Kidney (tissue), 13 donors: ENCODE measurements at regions not wholly inside any gene's neighbourhood (a gene's known extent, or its start where the extent isn't known, plus 50 kb on each side); places are given as distances from the start of the nearest gene placed in this dataset.
"Not testable (repeated sequence)": the region's sequence is repeated elsewhere in the genome, so short reads cannot be mapped to it uniquely, and the experiment has no call there.

Experiments
- DNase-seq, 5 donors: peaks; one replicate each; pipeline ENCODE4 v3.0.0-alpha.2; 2013 to 2020
- FAIRE-seq: peaks from 2 replicates; lab custom pipeline; 2012; peaks lifted over from hg19 to GRCh38; lab: Jason Lieb, UNC
- H3K27ac ChIP-seq, 2 donors: one replicate each; pipeline ENCODE4 v1.7.0; 2013; ENCODE audit warnings: low read depth in 2 of 2, low read length in 2 of 2, inconsistent platforms in 1 of 2
- H3K27me3 ChIP-seq: one replicate; pipeline ENCODE4 v1.7.1; 2013; ENCODE audit warnings: low read length, inconsistent platforms; ENCODE audit not compliant: control insufficient read depth, insufficient read depth
- H3K36me3 ChIP-seq, 3 donors: one replicate each; pipeline versions ENCODE4 v1.7.0 to v1.7.1; 2013; ENCODE audit warnings: low read length in 3 of 3, control low read depth in 1 of 3, inconsistent platforms in 1 of 3; ENCODE audit not compliant: insufficient read depth in 3 of 3, control insufficient read depth in 2 of 3
- H3K4me1 ChIP-seq, 3 donors: one replicate each; pipeline versions ENCODE4 v1.7.0 to v1.7.1; 2013; ENCODE audit warnings: low read length in 3 of 3, inconsistent platforms in 1 of 3, low read depth in 1 of 3; ENCODE audit not compliant: control insufficient read depth in 2 of 3, insufficient read depth in 2 of 3
- H3K4me3 ChIP-seq, 3 donors: one replicate each; pipeline versions ENCODE4 v1.7.0 to v1.8.1; 2013; ENCODE audit warnings: low read length in 3 of 3, control low read depth in 1 of 3, inconsistent platforms in 1 of 3
- H3K9ac ChIP-seq, 3 donors: one replicate each; pipeline versions ENCODE4 v1.7.0 to v1.7.1; 2013; ENCODE audit warnings: low read length in 3 of 3, control low read depth in 1 of 3, inconsistent platforms in 1 of 3
- H3K9me3 ChIP-seq, 3 donors: one replicate each; pipeline versions ENCODE4 v1.7.0 to v1.7.1; 2013; ENCODE audit warnings: low read length in 3 of 3, control low read depth in 1 of 3, inconsistent platforms in 1 of 3; ENCODE audit not compliant: control insufficient read depth in 2 of 3, insufficient read depth in 1 of 3
- intact Hi-C: fragments of 100-400 bp; cut with DNase I; formaldehyde crosslinking; loops from one replicate; pipeline ENCODE4 v1.11.1; 2022
- TF ChIP-seq, protein P1 (sequence below): IDR thresholded peaks from 3 replicates; pipeline ENCODE4 v1.5.1; 2012; ENCODE audit warnings: mild to moderate bottlenecking, moderate library complexity, borderline replicate concordance; ENCODE audit not compliant: insufficient read depth; ENCODE audit errors: extremely low read depth
- donor health status: control.
- donor health status: control.
- donor health status: control.
- donor health status: control.
- donor health status: control.
- donor health status: DM: yes; HTN: yes; CAD: no.
- donor health status: Normal renal cell carcinoma (clear cell type).

DNA sequence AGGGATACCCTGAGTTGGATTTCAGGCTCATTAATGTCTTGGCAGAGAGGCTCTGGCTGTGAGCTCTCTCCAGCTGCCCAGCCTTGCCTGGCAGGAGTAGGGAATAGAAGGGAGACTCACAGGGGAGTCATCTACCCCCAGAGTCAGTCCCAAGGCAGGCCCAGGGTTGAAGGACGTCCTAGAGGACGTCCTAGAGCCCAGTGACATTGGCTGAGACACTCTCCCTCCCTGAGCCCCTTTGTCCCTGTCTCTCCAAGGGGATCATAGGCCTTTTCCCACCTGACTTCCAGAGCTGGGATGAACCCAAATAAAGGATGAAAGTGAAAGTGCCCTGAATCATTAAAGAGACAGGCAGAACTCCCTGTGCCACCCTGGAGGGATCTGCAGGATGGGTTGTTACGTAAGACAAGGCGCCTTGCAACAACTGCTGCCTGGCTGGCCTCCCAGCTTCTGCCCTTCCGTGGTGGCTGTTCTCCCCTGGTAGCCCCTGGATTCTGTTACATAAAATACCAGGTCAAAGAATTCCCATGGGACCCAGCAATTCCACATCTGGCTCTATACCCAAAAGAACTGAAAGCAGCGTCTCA, 53.6 kb upstream of the SIRPA start:
- TF ChIP-seq, protein P1, sequence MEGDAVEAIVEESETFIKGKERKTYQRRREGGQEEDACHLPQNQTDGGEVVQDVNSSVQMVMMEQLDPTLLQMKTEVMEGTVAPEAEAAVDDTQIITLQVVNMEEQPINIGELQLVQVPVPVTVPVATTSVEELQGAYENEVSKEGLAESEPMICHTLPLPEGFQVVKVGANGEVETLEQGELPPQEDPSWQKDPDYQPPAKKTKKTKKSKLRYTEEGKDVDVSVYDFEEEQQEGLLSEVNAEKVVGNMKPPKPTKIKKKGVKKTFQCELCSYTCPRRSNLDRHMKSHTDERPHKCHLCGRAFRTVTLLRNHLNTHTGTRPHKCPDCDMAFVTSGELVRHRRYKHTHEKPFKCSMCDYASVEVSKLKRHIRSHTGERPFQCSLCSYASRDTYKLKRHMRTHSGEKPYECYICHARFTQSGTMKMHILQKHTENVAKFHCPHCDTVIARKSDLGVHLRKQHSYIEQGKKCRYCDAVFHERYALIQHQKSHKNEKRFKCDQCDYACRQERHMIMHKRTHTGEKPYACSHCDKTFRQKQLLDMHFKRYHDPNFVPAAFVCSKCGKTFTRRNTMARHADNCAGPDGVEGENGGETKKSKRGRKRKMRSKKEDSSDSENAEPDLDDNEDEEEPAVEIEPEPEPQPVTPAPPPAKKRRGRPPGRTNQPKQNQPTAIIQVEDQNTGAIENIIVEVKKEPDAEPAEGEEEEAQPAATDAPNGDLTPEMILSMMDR = no peak
- Histone ChIP-seq H3K9ac (no peak overlapping the region), H3K4me1 (no peaks in the 10 kb centered on the region), H3K27me3 (no peaks in the 10 kb centered on the region), H3K27ac (no peak overlapping the region), H3K36me3 (no peaks in the 10 kb centered on the region), H3K9me3 (no peaks in the 10 kb centered on the region), H3K4me3 (no peak overlapping the region)
- DNase-seq (no peak), FAIRE-seq (no peak)
- intact Hi-C loops = no loop called here

DNA sequence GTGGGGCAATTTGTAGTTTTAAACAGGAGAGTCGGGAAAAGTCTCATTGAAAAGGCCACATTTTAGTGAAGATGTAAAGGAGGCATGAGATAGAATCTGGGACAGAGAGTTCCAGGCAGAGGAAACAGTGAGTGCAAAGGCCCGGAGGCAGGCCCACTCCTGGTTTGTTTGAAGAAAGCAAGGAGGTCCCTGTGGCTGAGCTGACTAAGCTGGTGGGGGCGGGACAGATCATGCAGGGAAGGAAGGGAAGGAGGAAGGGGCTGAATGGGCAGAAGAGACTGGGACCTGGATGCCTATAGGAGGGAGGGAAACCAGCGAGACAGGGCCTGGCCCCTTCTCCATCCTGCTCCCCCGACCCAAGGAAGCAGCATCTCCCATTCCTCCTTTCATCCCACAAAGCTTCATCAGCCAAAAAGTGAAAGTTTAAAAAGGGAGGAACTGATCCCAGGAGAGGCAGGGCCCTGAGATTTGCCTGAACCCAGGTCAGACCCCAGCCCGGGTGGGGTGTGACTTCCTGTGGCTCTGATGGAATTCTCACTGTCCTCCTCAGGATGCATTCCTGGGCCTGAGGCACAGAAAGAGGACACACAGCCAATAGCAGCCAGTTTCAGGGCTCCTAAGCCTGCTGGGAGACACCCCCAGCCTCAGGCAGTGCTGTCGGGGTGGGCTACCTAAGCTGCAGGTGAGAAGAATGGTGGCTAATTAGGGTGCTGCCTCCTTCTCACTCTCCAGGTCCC, 54.2 kb upstream of the SIRPA start:
- no peak for FAIRE-seq
- Histone ChIP-seq H3K9me3 (no peaks in the 10 kb centered on the region), H3K4me1 (no peaks in the 10 kb centered on the region), H3K27ac (no peak overlapping the region), H3K9ac (no peak overlapping the region), H3K4me3 (no peak overlapping the region), H3K36me3 (no peaks in the 10 kb centered on the region), H3K27me3 (no peaks in the 10 kb centered on the region)
- intact Hi-C loops = no loop called here
- TF ChIP-seq, protein P1 = no peak
- no peak for DNase-seq

DNA sequence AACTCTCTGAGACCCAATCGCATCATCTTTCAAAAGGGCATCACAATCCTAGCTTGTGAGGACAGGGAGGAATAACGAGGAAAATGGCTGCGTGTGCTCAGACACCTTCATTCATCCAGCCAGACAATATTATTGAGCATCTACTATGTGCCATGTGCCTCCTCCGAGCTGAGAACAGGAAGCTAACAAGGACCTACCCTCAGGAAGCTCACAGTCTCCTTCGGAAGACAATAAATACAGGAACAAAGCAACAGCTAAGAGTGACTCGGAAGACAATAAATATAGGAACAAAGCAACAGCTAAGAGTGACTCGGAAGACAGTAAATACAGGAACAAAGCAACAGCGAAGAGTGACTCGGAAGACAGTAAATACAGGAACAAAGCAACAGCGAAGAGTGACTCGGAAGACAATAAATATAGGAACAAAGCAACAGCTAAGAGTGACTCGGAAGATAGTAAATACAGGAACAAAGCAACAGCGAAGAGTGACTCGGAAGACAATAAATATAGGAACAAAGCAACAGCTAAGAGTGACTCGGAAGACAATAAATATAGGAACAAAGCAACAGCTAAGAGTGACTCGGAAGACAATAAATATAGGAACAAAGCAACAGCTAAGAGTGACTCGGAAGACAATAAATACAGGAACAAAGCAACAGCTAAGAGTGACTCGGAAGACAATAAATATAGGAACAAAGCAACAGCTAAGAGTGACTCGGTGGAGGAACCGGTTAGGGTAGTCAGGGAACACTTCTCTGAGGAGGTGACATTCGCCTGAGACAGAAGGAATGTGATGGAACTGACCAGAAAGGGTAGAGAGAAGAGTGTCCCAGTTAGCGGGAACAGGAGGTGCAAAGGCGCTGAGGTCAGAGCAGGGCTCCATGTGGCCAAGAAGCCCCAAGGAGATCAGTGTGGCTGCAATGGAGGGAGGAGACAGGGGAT, 55.6 kb upstream of the SIRPA start:
- H3K4me3 ChIP-seq, DNase-seq, intact Hi-C loops, H3K4me1 ChIP-seq, H3K27me3 ChIP-seq, H3K9me3 ChIP-seq, H3K9ac ChIP-seq, FAIRE-seq, H3K36me3 ChIP-seq, H3K27ac ChIP-seq: not testable (repeated sequence)
